Body of pancreas (tissue), 4 donors: ENCODE measurements at regions not wholly inside any gene's neighbourhood (a gene's known extent, or its start where the extent isn't known, plus 50 kb on each side); places are given as distances from the start of the nearest gene placed in this dataset.

ENCODE experiments used
- ATAC-seq: fragments of 150-250 bp; one replicate; pipeline ENCODE4 v1.9.1; 2016
- DNase-seq, 4 donors: peaks; one replicate each; pipeline ENCODE4 v3.0.0-alpha.2; 2019
- H3K27ac ChIP-seq, 4 donors: fragments of 200-600 bp; sonication (generic); 1 replicate in 3 of 4; 2 replicates in 1 of 4; pipeline versions ENCODE4 v1.5.1 to v1.6.1; 2016 to 2019; ENCODE audit warnings: mild to moderate bottlenecking in 1 of 4, mixed read lengths in 1 of 4, moderate library complexity in 1 of 4
- H3K27me3 ChIP-seq, 2 donors: fragments of 200-600 bp; sonication (generic); one replicate each; pipeline ENCODE4 v1.6.0; 2016; ENCODE audit warnings: mild to moderate bottlenecking in 1 of 2
- H3K36me3 ChIP-seq, 2 donors: fragments of 200-600 bp; sonication (generic); replicated peaks in 1 of 2; 2 replicates each; pipeline ENCODE4 v1.5.1; 2016; ENCODE audit warnings: low read depth in 2 of 2; ENCODE audit not compliant: insufficient read depth in 1 of 2
- H3K4me1 ChIP-seq: fragments of 200-600 bp; sonication (generic); one replicate; pipeline ENCODE4 v1.6.0; 2016
- H3K4me3 ChIP-seq, 2 donors: fragments of 200-600 bp; sonication (generic); 1 replicate in 1 of 2; 2 replicates in 1 of 2; pipeline ENCODE4 v1.5.1; 2016 to 2019
- H3K9me3 ChIP-seq, 3 donors: fragments of 200-600 bp; sonication (generic); 1 replicate in 2 of 3; 2 replicates in 1 of 3; pipeline ENCODE4 v1.5.1; 2016
- CTCF ChIP-seq, 7 experiments: fragments of 450-650 bp in 4 of 7; fragments of 200-600 bp in 3 of 7; sonication (generic) in 3 of 7; IDR thresholded peaks; one replicate each; pipeline ENCODE4 v1.5.1; 2016 to 2019; ENCODE audit warnings: antibody characterized with exemption in 7 of 7
- POLR2A ChIP-seq, 3 donors: fragments of 450-650 bp; IDR thresholded peaks; one replicate each; pipeline ENCODE4 v1.6.1; 2016; ENCODE audit warnings: antibody characterized with exemption in 3 of 3, mild to moderate bottlenecking in 2 of 3
- WGBS, 2 donors: methylation state at CpG; one replicate each; pipeline ENCODE4 v1.1.5; 2017; 5-methylcytosine and 5-hydroxymethylcytosine counted together
- intact Hi-C: fragments of 100-400 bp; cut with DNase I; formaldehyde crosslinking; loops from one replicate; pipeline ENCODE4 v1.15.1; 2023

- H3K4me3 ChIP-seq = no peak overlapping the region
- intact Hi-C loops = no loop called here
- peak overlapping the region in 3 of 4 donors; percentile 59 to 73 (median 60) for H3K27ac ChIP-seq
- DNase-seq (no peak), ATAC-seq (no peak)
- H3K9me3 ChIP-seq = no peaks in the 10 kb centered on the region
- 49 to 63% methylated on average over 13 of the region's 13 CpGs for WGBS, 2 donors
- H3K27me3 ChIP-seq = no peaks in the 10 kb centered on the region
- peaks cover 20% of the 10 kb centered on the region for H3K4me1 ChIP-seq
- H3K36me3 ChIP-seq = no peaks in the 10 kb centered on the region
- TF ChIP-seq POLR2A (IDR thresholded peaks at IDR 0.05) = no peak
- no peak for TF ChIP-seq CTCF (IDR thresholded peaks at IDR 0.05)
Measured at GRCh38 chr16:54431041-54431996, 144.7 kb upstream of the IRX3 start.

- H3K9me3 ChIP-seq = no peaks in the 10 kb centered on the region
- ATAC-seq = no peak
- no peaks in the 10 kb centered on the region for H3K36me3 ChIP-seq
- no peak overlapping the region for H3K27ac ChIP-seq
- intact Hi-C loops = no loop called here
- no peaks in the 10 kb centered on the region for H3K27me3 ChIP-seq
- TF ChIP-seq POLR2A (IDR thresholded peaks at IDR 0.05) (no peak), CTCF (IDR thresholded peaks at IDR 0.05) (no peak)
- peaks cover 27% of the 10 kb centered on the region for H3K4me1 ChIP-seq
- DNase-seq = no peak
- no peak overlapping the region for H3K4me3 ChIP-seq
- WGBS, 2 donors = 14 to 31% methylated on average over 15 of the region's 15 CpGs
Measured at GRCh38 chr16:54430491-54431030, 144.0 kb upstream of the IRX3 start.

- DNase-seq (no peak), ATAC-seq (no peak)
- Histone ChIP-seq H3K27ac (no peak overlapping the region), H3K9me3 (no peaks in the 10 kb centered on the region), H3K4me1 (peaks cover 41% of the 10 kb centered on the region), H3K27me3 (no peaks in the 10 kb centered on the region), H3K36me3 (no peaks in the 10 kb centered on the region), H3K4me3 (no peak overlapping the region)
- TF ChIP-seq CTCF (IDR thresholded peaks at IDR 0.05) = no peak
- no peak for TF ChIP-seq POLR2A (IDR thresholded peaks at IDR 0.05)
- 78 to 82% methylated on average over 4 of the region's 4 CpGs for WGBS, 2 donors
- intact Hi-C loops = no loop called here
Measured at GRCh38 chr16:54429029-54429428, 142.4 kb upstream of the IRX3 start.

- peak overlapping the region in 2 of 4 donors; percentile 37 to 64 for H3K27ac ChIP-seq
- 61 to 64% methylated on average over 4 of the region's 4 CpGs for WGBS, 2 donors
- peaks cover 50% of the 10 kb centered on the region for H3K4me1 ChIP-seq
- H3K9me3 ChIP-seq = no peaks in the 10 kb centered on the region
- no peaks in the 10 kb centered on the region for H3K36me3 ChIP-seq
- no peak overlapping the region for H3K4me3 ChIP-seq
- DNase-seq = no peak
- TF ChIP-seq CTCF (IDR thresholded peaks at IDR 0.05) (no peak), POLR2A (IDR thresholded peaks at IDR 0.05) (no peak)
- ATAC-seq = no peak
- no peaks in the 10 kb centered on the region for H3K27me3 ChIP-seq
- intact Hi-C loops = no loop called here
Measured at GRCh38 chr16:54426553-54426849, 139.9 kb upstream of the IRX3 start.
